ENCODE measurements at regions not wholly inside any gene's neighbourhood (a gene's known extent, or its start where the extent isn't known, plus 50 kb on each side); places are given as distances from the start of the nearest gene placed in this dataset.
"Not testable (repeated sequence)": the region's sequence is repeated elsewhere in the genome, so short reads cannot be mapped to it uniquely, and the experiment has no call there.

DNA sequence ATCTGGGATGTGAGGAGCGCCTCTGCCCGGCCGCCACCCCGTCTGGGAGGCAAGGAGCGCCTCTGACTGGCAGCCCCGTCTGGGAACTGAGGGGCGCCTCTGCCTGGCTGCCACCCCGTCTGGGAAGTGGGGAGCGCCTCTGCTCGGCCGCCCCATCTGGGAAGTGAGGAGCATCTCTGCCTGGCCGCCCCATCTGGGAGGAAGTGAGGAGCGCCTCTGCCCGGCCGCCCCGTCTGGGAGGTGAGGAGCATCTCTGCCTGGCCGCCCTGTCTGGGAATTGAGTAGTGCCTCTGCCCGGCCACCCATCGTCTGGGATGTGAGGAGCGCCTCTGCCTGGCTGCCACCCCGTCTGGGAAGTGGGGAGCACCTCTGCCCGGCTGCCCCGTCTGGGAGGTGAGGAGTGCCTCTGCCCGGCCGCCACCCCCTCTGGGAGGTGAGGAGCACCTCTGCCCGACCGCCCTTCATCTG lies 481.5 kb upstream of the GNPDA2 start:
- TF ChIP-seq, protein P1, sequence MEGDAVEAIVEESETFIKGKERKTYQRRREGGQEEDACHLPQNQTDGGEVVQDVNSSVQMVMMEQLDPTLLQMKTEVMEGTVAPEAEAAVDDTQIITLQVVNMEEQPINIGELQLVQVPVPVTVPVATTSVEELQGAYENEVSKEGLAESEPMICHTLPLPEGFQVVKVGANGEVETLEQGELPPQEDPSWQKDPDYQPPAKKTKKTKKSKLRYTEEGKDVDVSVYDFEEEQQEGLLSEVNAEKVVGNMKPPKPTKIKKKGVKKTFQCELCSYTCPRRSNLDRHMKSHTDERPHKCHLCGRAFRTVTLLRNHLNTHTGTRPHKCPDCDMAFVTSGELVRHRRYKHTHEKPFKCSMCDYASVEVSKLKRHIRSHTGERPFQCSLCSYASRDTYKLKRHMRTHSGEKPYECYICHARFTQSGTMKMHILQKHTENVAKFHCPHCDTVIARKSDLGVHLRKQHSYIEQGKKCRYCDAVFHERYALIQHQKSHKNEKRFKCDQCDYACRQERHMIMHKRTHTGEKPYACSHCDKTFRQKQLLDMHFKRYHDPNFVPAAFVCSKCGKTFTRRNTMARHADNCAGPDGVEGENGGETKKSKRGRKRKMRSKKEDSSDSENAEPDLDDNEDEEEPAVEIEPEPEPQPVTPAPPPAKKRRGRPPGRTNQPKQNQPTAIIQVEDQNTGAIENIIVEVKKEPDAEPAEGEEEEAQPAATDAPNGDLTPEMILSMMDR (conservative IDR thresholded peaks at IDR 0.05; ENCODE audit: low read depth, low read length), result not testable (repeated sequence)
- TF ChIP-seq EZH2 (IDR thresholded peaks at IDR 0.05; ENCODE audit: low read length, unreplicated experiment), result not testable (repeated sequence)
